Thymus (tissue), 11 donors: ENCODE measurements at regions not wholly inside any gene's neighbourhood (a gene's known extent, or its start where the extent isn't known, plus 50 kb on each side); places are given as distances from the start of the nearest gene placed in this dataset.

Experiments
- DNase-seq, 9 donors: peaks; one replicate each; pipeline ENCODE4 v3.0.0-alpha.2; 2013; ENCODE audit warnings: low spot score in 9 of 9, low read depth in 6 of 9, missing footprints in 1 of 9
- H3K27ac ChIP-seq, 2 donors: one replicate each; pipeline ENCODE4 v1.5.1; 2013; ENCODE audit warnings: control low read depth in 1 of 2, low read depth in 1 of 2, low read length in 1 of 2, mild to moderate bottlenecking in 1 of 2, moderate library complexity in 1 of 2
- H3K27me3 ChIP-seq, 2 donors: one replicate each; pipeline ENCODE4 v1.5.1; 2013; ENCODE audit warnings: low read length in 1 of 2; ENCODE audit not compliant: control insufficient read depth in 2 of 2, insufficient read depth in 1 of 2
- H3K36me3 ChIP-seq, 2 donors: one replicate each; pipeline ENCODE4 v1.5.1; 2013; ENCODE audit warnings: low read length in 1 of 2, mild to moderate bottlenecking in 1 of 2, moderate library complexity in 1 of 2; ENCODE audit not compliant: control insufficient read depth in 2 of 2, insufficient read depth in 2 of 2
- H3K4me1 ChIP-seq, 2 donors: one replicate each; pipeline ENCODE4 v1.5.1; 2013; ENCODE audit warnings: low read length in 2 of 2; ENCODE audit not compliant: control insufficient read depth in 2 of 2, insufficient read depth in 2 of 2
- H3K4me3 ChIP-seq, 2 donors: one replicate each; pipeline ENCODE4 v1.5.1; 2013; ENCODE audit warnings: low read length in 2 of 2, control low read depth in 1 of 2, mild to moderate bottlenecking in 1 of 2
- H3K9me3 ChIP-seq, 2 donors: one replicate each; pipeline ENCODE4 v1.5.1; 2013; ENCODE audit warnings: low read length in 1 of 2, mild to moderate bottlenecking in 1 of 2; ENCODE audit not compliant: control insufficient read depth in 2 of 2, insufficient read depth in 1 of 2
- WGBS: extraction: QIAGEN DNeasy Blood & Tissue Kit; methylation state at CpG from one replicate; pipeline ENCODE4 v1.1.7; 2013; 5-methylcytosine and 5-hydroxymethylcytosine counted together
- donor health status: healthy.

DNA sequence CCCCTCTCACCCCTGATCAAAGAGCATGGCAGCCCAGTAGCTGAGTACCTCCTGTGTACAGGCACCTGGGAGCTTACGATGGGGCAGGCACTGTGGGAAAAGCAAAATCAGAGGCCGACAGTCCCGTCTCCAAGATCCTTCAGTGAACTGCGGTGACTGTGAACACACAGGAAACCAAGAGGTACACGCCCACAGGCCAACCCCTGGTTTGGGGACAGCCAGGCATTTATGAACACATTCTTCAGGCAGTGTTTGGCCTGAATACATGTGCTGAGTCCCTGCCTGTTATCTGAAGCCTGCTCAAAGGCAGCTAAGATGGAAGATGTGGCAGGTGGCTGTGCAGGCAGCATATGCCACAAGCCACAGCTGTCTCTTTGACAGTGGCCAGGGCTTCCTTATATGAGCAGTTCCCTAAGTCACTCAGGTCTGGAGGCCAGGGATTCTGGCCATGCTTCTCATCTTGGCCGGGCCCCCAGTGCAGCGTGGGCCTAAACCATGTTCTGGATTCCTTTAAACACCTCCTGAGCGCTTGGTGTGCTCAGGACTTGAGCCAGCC is 123.6 kb downstream of the UQCRFS1 start:
- peaks cover 0 to 1% of the 10 kb centered on the region in 2 donors for H3K9me3 ChIP-seq

DNA sequence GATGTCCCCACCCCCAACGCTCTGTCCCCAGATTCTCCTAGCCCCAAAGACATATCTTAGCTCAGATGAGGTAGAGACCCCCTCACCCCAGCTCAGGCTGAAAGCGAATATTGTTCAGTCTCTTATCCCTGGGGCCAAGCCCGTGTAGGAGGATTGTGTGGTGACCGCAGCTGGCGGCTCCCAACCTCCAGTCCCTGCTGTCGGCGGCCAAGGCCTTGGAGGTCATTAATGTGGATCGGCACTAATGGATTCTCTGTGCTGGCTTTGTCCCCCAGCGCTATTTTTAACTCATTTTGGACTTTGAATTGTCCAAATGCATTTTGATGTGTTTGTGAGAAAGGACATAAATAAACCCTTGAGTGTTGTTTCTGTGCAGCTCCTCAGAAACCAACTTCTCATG is 124.2 kb downstream of the UQCRFS1 start:
- no peak overlapping the region for H3K4me3 ChIP-seq
- no peak overlapping the region for H3K27ac ChIP-seq
- peaks cover 0 to 1% of the 10 kb centered on the region in 2 donors for H3K9me3 ChIP-seq
- H3K4me1 ChIP-seq, result no peaks in the 10 kb centered on the region
- no peaks in the 10 kb centered on the region for H3K36me3 ChIP-seq
- DNase-seq, result no peak
- H3K27me3 ChIP-seq, result no peaks in the 10 kb centered on the region
- 93% methylated on average over 9 of the region's 9 CpGs for WGBS

More for the DNA sequence above, 123.6 kb downstream of the UQCRFS1 start:
- no peaks in the 10 kb centered on the region for H3K36me3 ChIP-seq
- 90% methylated on average over 8 of the region's 8 CpGs for WGBS
- no peaks in the 10 kb centered on the region for H3K27me3 ChIP-seq
- no peak overlapping the region for H3K27ac ChIP-seq
- no peak overlapping the region for H3K4me3 ChIP-seq
- H3K4me1 ChIP-seq, result no peaks in the 10 kb centered on the region
- DNase-seq, result no peak

DNA sequence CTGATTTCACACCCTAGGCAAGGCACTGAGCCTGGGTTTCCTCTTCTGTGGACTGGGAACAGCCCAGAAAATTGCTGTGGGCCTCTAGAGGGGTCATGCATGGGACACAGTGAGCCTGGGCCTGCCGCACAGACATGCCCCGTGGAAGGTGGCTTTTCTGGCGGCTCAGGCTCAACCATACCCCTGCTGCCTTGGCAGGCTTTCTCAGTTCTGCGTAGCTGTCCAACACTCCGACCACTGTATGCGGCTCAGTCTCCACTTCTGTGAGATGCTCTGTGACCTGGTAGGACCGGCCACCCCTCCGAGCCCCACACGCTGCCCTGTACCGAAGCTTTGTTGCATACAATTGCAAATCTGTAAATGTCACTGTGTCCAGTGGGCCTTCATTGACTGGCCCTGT is 126.3 kb downstream of the UQCRFS1 start:
- no peak for DNase-seq
- no peaks in the 10 kb centered on the region for H3K27me3 ChIP-seq
- 97% methylated on average over 10 of the region's 10 CpGs for WGBS
- no peaks in the 10 kb centered on the region for H3K36me3 ChIP-seq
- H3K4me3 ChIP-seq, result no peak overlapping the region
- no peaks in the 10 kb centered on the region for H3K4me1 ChIP-seq
- H3K9me3 ChIP-seq, result peaks cover 0 to 1% of the 10 kb centered on the region in 2 donors
- H3K27ac ChIP-seq, result no peak overlapping the region

DNA sequence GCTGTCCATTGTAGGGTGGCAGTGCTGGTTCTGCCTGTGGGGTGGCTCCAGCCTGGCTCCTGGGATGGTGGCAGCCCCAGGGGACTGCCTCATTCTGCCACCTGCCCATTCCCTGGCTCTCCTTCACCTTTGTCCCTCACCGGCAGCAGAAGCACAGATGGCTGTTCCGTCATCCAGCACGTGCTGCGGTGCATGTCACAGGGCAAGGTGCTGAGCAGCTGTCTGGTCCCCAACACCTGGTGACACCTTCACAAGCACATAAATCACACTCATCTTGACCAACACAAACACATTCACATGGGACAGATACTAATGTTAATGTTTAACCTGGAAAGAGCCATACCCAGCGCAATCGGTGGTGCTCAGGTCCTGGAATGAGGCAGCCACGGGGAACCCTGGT is 126.8 kb downstream of the UQCRFS1 start:
- Histone ChIP-seq H3K4me3 (no peak overlapping the region), H3K9me3 (peaks cover 0 to 1% of the 10 kb centered on the region in 2 donors), H3K36me3 (no peaks in the 10 kb centered on the region), H3K27ac (no peak overlapping the region), H3K4me1 (no peaks in the 10 kb centered on the region), H3K27me3 (no peaks in the 10 kb centered on the region)
- 94% methylated on average over 7 of the region's 7 CpGs for WGBS
- no peak for DNase-seq

DNA sequence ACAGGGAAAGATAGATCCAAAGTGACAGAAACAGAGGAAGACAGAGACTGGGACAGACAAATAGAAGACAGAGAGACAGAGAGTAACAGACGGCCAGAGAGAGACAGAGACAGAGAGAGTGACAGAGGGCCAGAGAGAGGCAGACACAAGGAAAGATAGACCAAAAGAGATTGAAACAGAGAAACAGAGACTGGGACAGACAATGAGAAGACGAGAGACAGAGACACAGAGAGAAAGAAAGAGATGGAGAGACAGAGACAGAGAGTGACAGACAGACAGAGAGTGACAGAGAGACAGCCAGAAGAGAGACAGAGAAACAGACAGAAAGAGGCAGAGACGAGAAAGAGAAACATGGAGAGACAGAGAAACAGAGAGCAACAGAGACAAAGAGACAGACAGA is 127.3 kb downstream of the UQCRFS1 start:
- 89% methylated on average over 3 of the region's 3 CpGs for WGBS
- peaks cover 0 to 1% of the 10 kb centered on the region in 2 donors for H3K9me3 ChIP-seq
- DNase-seq, result no peak

DNA sequence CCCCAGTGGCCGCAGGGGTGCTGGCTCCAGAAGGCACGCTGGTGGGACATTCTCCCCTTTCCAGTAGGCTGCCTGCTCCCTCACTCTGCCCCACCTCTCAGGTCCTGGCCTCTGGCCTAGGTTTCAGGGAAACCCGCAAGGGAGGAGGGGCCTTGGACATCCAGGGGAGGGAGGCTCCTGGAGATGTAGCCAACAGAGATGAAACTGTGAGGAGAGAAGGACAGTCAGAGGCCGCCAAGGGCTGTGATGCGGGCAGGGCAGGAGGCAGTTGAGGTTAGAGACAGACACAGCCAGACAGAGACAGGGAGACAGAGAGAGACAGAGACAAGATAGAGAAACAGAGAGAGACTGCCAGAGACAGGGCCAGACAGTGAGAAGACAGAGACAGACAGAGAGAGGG is 127.7 kb downstream of the UQCRFS1 start:
- 80% methylated on average over 5 of the region's 5 CpGs for WGBS
- no peak overlapping the region for H3K4me3 ChIP-seq
- no peaks in the 10 kb centered on the region for H3K4me1 ChIP-seq
- H3K27ac ChIP-seq, result no peak overlapping the region
- H3K36me3 ChIP-seq, result no peaks in the 10 kb centered on the region
- peaks cover 0 to 1% of the 10 kb centered on the region in 2 donors for H3K9me3 ChIP-seq
- no peaks in the 10 kb centered on the region for H3K27me3 ChIP-seq
- no peak for DNase-seq

More for the DNA sequence above, 127.3 kb downstream of the UQCRFS1 start:
- Histone ChIP-seq H3K27ac (no peak overlapping the region), H3K27me3 (no peaks in the 10 kb centered on the region), H3K4me1 (no peaks in the 10 kb centered on the region), H3K4me3 (no peak overlapping the region), H3K36me3 (no peaks in the 10 kb centered on the region)

DNA sequence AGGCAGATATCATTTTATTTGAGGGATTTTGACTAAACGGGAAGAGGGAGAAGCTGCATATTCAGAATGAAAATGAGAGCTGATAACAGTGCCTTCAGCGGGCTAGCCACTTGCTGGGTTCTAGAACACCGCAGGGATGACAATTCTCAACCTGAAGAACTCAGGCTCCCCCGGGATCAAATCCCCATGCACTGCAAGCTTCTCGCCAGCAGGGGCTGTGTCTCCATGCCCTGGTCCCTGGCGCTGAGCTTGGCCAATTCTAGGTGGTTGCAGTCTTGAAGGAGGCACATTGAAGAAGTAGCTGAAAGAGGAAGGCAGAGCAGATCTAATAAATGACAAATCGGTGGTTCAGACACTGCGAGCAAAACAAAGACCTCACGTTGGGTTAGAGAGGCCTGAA is 128.7 kb downstream of the UQCRFS1 start:
- Histone ChIP-seq H3K27me3 (no peaks in the 10 kb centered on the region), H3K27ac (no peak overlapping the region), H3K4me1 (no peaks in the 10 kb centered on the region), H3K4me3 (no peak overlapping the region), H3K36me3 (no peaks in the 10 kb centered on the region), H3K9me3 (peaks cover 0 to 1% of the 10 kb centered on the region in 2 donors)
- no peak for DNase-seq
- 76% methylated on average over 9 of the region's 9 CpGs for WGBS

DNA sequence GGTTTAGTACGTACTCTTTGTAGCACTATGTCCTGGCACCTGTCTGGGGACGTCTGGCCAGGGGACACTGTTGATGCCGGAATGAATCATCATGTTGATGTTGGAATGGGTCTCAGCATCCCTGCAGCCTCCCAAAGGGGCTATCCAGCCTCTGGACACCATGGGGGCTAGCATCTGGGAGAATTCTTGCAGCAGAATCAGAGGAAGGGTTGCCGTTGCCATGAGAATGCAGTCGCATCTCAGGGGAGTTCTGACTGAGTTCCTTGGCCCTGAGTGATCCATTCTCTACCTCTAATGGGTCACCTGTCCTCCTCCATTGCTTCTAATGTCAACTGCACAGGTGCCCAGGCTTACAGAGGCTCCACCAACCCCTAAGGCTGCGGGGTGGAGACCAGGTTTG is 129.1 kb downstream of the UQCRFS1 start:
- WGBS, result 92% methylated on average over 6 of the region's 6 CpGs
- H3K4me1 ChIP-seq, result no peaks in the 10 kb centered on the region
- DNase-seq, result no peak
- H3K36me3 ChIP-seq, result no peaks in the 10 kb centered on the region
- H3K27me3 ChIP-seq, result no peaks in the 10 kb centered on the region
- peaks cover 0 to 1% of the 10 kb centered on the region in 2 donors for H3K9me3 ChIP-seq
- H3K4me3 ChIP-seq, result no peak overlapping the region
- no peak overlapping the region for H3K27ac ChIP-seq

DNA sequence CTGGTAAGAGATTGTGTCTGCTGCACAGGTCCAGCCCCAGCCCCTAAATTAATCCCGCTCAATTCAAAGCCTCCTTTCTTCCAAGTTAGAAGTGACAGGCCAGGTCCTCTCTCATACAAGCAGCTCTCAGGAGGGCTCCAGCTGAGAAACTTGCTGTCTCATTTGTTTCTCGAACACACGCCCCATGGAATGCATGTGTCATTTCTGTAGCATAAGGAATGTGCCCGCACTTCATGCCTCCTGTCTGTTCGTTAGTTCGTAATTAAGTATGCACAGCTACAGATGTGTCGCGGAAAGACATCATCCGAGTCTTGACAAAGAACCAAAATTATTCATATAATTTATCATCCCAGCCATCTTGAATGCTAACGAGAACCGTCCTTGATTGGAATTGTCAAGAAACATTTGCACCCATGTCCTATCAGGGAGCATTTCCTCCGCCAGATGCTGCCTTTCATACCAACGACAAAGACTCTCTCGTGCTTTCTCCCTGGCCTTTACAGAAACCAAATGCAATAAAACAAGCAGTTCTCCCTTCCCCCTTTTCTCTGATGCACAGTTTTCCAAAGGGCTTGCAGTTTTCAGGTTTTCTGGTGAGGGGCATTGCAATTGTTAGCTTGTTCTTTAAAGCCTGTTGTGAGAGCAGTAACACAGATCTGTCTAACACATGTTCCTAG is 133.5 kb downstream of the UQCRFS1 start:
- Histone ChIP-seq H3K9me3 (no peaks in the 10 kb centered on the region), H3K4me1 (no peaks in the 10 kb centered on the region), H3K27me3 (no peaks in the 10 kb centered on the region), H3K27ac (no peak overlapping the region), H3K36me3 (no peaks in the 10 kb centered on the region), H3K4me3 (no peak overlapping the region)
- DNase-seq, result no peak
- WGBS, result 87% methylated on average over 14 of the region's 14 CpGs
